ENCODE measurements at regions not wholly inside any gene's neighbourhood (a gene's known extent, or its start where the extent isn't known, plus 50 kb on each side); places are given as distances from the start of the nearest gene placed in this dataset.
"Not testable (repeated sequence)": the region's sequence is repeated elsewhere in the genome, so short reads cannot be mapped to it uniquely, and the experiment has no call there.

DNA sequence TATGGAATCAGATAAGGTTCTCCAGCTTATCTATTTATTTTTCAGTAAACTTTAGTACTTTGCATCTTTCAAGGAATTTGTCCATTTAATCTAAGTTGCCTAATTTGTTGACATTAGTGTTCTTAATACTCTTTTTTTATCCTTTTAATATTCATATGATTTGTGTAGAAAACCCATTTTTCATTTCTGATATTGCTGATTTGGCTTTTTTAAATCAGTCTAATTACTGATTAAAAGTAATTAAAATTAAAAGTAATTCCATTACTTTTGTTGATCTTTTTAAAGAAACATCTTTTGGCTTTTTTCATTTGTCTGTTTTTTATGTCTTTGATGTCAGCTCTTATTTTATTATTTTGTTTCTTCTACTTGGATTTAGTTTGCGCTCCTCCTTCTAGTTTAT lies 101.2 kb downstream of the CGGBP1 start:
- in situ Hi-C loops (cut with HindIII; ENCODE audit: low pct_unique_long_range_greater_than_20kb, low sequenced_read_pairs): no loop called here
- no peak for TF ChIP-seq JUND (IDR thresholded peaks at IDR 0.05; ENCODE audit: low read depth)
- DNase-seq (ENCODE audit: low read depth in 1 of 2, low spot score in 1 of 2): no peak

DNA sequence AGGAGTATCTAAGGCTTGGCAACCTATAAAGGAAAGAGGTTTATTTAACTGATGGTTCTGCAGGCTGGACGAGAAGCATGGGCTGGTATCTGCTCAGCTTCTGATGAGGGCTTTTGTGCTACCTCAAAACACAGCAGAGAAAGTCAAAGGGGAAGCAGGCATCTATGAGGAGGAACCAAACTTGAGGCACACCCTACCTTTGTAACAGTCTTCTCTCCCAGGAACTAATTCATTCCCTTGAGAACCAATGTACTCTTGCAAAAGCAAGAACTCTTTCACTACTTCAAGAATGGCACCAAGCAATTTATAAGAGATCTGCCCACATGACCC lies 109.0 kb downstream of the CGGBP1 start:
- in situ Hi-C loops (cut with HindIII; ENCODE audit: low pct_unique_long_range_greater_than_20kb, low sequenced_read_pairs): no loop called here
- TF ChIP-seq JUND (IDR thresholded peaks at IDR 0.05; ENCODE audit: low read depth): no peak

DNA sequence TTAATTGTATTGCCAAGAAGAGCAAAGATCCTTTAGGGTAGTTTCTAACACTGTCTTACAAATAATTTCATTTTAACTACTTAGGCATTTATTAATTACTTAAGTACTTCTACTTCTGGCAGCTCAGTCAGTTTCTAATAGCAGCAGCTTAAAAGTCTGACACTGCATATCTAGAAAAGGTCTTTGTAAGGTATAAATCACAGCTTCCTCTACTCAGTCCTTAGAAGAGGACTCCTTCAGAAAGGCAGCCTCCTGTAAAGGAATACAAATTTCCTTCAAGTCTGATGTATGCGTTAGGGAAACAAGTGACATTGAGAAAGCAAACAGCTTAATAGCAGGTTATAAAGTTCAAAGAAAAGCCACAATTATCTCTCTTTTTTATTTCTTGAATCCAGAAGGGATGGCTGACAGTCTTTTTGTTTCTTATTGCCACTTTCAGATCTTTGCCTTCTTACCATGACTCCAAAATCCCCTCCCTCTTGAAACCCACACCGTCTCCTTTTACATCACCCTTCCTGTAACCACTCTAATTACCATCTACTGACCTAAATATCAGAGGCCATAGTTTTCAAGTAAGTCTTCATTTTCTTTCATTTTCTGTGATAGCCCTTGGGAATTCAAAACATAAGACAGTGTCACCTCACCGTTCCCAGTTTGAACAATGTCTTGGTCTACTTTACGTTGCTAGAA lies 109.5 kb downstream of the CGGBP1 start:
- no peak for TF ChIP-seq JUND (IDR thresholded peaks at IDR 0.05; ENCODE audit: low read depth)
- in situ Hi-C loops (cut with HindIII; ENCODE audit: low pct_unique_long_range_greater_than_20kb, low sequenced_read_pairs): no loop called here
- no peak for DNase-seq (ENCODE audit: low read depth in 1 of 2, low spot score in 1 of 2)

More for the DNA sequence above, 109.0 kb downstream of the CGGBP1 start:
- DNase-seq (ENCODE audit: low read depth in 1 of 2, low spot score in 1 of 2): no peak

DNA sequence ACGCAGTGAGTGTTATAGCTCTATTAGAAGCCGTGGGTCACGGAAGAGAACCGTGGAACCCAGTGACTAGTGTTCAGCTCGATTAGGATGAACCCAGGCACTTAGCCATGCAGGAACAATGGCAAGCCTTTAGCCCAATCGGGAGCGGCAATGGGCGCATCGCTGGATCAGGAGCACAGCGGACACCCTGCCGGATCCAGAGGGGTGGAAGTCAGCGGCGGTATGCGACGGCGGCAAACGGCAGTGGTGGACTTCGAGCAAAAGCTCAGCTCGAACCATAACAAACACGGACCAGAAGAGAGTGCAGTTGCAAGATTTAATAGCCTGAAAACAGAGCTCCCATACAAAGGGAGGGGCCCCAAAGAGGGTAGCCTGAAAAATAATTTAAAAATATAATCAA lies 112.8 kb downstream of the CGGBP1 start:
- DNase-seq (ENCODE audit: low read depth in 1 of 2, low spot score in 1 of 2); in situ Hi-C loops (cut with HindIII; ENCODE audit: low pct_unique_long_range_greater_than_20kb, low sequenced_read_pairs): not testable (repeated sequence)

DNA sequence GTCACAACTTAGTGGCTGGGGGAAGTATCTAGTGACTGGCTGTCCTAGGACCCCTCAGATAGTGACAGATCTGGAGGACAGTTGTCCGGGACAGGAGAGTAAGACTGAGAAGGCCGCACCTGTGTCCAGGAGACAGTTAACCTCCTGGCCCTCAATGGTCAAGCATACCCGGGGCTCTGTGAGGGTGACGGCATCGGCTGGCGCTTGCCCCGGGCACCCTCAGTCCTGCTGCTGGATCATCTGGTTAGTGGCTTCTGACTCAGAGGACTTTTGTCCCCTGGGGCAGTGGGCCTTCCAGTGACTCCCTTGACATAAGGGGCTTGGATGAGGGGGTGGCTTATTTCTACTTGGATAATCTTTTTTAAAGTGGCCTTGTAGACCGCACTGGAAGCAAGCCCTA lies 116.5 kb downstream of the CGGBP1 start:
- in situ Hi-C loops (cut with HindIII; ENCODE audit: low pct_unique_long_range_greater_than_20kb, low sequenced_read_pairs); DNase-seq (ENCODE audit: low read depth in 1 of 2, low spot score in 1 of 2): not testable (repeated sequence)

DNA sequence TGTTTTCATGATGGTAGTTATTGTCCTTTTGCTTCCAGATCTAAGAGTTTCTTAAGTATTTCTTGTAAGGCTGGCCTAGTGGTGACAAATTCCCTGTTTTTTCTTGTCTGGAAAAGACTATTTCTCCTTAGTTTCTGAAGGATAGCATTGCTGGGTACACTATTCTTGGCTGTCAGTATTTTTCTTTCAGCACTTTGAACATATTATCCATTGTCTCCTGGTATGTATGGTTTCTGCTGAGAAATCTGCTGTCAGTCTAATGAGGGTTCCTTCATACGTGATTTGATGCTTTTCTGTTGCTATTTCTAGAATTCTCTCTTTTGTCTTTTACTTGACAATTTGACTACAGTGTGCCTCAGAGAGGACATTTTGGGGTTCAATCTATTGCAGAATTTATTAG lies 134.3 kb downstream of the CGGBP1 start:
- TF ChIP-seq JUND (IDR thresholded peaks at IDR 0.05; ENCODE audit: low read depth): no peak
- DNase-seq (ENCODE audit: low read depth in 1 of 2, low spot score in 1 of 2): no peak
- in situ Hi-C loops (cut with HindIII; ENCODE audit: low pct_unique_long_range_greater_than_20kb, low sequenced_read_pairs): no loop called here

DNA sequence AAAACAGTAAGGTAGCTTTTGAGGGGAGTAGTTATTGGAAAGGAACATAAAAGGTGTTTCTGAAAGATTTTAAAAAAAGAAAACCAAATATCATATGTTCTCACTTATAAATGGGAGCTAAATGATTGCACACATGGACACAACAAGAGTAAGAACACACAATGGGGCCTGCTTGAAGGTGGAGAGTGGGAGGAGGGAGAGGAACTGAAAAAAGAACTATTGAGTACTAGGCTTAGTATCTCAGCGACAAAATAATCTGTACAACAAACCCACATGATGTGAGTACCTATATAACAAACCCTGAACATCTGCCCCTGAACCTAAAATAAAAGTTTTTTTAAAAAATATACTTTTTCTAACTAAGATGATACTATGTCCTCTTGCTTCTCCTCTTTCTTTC lies 138.3 kb downstream of the CGGBP1 start:
- TF ChIP-seq JUND (IDR thresholded peaks at IDR 0.05; ENCODE audit: low read depth): no peak
- in situ Hi-C loops (cut with HindIII; ENCODE audit: low pct_unique_long_range_greater_than_20kb, low sequenced_read_pairs): no loop called here
- no peak for DNase-seq (ENCODE audit: low read depth in 1 of 2, low spot score in 1 of 2)

DNA sequence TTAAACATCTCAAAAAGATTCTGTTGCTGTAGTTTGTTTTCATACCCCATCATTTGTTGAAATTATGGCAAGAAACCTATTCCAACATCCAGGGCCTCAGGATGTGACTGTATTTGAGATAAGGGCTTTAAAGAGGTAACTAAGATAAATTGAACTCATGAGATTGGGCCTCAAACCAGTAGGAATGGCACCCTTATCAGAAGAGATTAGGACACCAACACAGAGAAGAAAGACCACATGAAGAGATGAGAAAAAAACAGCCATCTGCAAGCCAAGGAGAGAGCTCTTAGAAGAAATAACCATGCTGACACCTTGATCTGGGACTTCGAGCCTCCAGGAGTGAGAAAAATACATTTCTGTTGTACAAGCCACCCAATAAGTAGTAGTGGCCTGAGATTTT lies 157.7 kb downstream of the CGGBP1 start:
- DNase-seq (ENCODE audit: low read depth in 1 of 2, low spot score in 1 of 2): no peak
- TF ChIP-seq JUND (IDR thresholded peaks at IDR 0.05; ENCODE audit: low read depth): no peak
- in situ Hi-C loops (cut with HindIII; ENCODE audit: low pct_unique_long_range_greater_than_20kb, low sequenced_read_pairs): no loop called here

DNA sequence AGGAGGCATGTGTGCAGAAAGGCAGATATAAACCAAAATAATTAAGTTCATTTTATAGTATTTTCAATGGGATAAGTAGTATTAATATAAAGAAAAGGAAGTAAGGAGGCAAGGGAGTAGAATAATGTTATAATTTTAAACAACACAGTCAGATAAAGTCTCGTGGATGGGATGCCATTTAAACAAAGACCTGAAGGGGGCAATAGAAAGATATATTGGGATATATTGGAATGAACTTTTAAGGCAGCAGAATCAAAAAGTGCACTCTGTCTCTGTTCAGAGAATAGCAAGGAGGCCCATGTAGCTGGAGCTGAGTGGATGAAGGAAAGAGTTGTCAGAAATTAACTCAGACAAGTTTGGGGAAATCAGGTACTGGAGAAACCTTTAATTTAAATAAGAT lies 158.7 kb downstream of the CGGBP1 start:
- peak in 1 of 2 experiments; percentile 2 for DNase-seq (ENCODE audit: low read depth in 1 of 2, low spot score in 1 of 2)
- in situ Hi-C loops (cut with HindIII; ENCODE audit: low pct_unique_long_range_greater_than_20kb, low sequenced_read_pairs): no loop called here
- TF ChIP-seq JUND (IDR thresholded peaks at IDR 0.05; ENCODE audit: low read depth): no peak

DNA sequence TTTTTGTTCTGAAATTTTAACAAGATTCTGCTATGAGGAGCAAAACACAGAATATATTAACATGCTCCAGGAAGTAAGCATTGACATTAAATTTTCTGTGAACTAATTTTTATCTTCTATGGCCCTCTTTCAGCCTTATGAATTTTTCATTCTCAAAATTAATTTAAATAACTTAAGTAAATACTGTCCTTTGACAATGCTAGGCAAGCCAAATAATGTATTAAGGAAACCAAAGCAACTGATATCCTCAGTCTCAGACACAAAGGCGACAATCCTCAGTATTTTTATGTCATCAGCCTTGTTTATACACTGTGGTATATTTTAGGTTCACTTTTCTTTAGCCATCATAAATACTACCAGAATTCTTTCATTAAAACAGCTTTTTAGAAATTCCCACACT lies 159.8 kb downstream of the CGGBP1 start:
- no peak for TF ChIP-seq JUND (IDR thresholded peaks at IDR 0.05; ENCODE audit: low read depth)
- in situ Hi-C loops (cut with HindIII; ENCODE audit: low pct_unique_long_range_greater_than_20kb, low sequenced_read_pairs): no loop called here
- no peak for DNase-seq (ENCODE audit: low read depth in 1 of 2, low spot score in 1 of 2)

DNA sequence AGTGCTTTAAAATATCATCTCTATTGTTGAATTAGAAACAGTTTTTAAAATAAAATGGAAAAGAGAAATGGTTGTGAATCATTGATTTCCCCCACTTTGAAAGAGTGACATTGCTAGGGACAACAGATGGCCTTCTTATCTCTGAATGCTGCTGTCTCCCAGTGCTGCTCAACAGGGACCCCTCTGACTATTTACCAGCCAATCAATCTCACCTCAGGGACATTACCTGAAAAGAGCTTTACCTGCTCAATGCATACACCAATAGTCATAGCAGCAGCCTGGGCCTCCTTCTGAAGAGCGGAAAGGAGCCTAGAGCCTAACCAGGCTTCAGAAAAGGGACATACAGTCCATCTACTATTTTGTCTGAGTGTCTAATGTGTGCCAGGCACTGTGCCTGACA lies 162.8 kb downstream of the CGGBP1 start:
- DNase-seq (ENCODE audit: low read depth in 1 of 2, low spot score in 1 of 2): no peak
- no peak for TF ChIP-seq JUND (IDR thresholded peaks at IDR 0.05; ENCODE audit: low read depth)
- in situ Hi-C loops (cut with HindIII; ENCODE audit: low pct_unique_long_range_greater_than_20kb, low sequenced_read_pairs): no loop called here

DNA sequence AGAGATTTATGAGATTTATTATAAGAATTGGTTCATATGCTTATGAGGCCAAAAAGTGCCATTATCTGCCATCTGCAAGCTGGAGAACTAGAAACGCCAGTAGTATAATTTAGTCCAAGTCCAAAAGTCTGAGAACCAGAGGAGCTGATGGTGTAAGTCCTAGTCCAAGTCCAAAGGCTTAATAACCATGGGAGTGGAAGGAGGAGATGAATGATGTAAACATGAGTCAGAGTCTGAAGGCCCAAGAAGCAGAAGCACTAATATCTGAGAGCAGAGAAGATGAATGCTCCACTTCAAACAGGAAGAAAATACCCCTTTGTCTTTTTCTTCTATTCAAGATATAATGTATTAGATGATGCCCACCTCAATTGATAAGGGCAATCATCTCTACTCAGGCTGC lies 185.7 kb downstream of the CGGBP1 start:
- in situ Hi-C loops (cut with HindIII; ENCODE audit: low pct_unique_long_range_greater_than_20kb, low sequenced_read_pairs): no loop called here
- no peak for TF ChIP-seq JUND (IDR thresholded peaks at IDR 0.05; ENCODE audit: low read depth)
- DNase-seq (ENCODE audit: low read depth in 1 of 2, low spot score in 1 of 2): no peak

DNA sequence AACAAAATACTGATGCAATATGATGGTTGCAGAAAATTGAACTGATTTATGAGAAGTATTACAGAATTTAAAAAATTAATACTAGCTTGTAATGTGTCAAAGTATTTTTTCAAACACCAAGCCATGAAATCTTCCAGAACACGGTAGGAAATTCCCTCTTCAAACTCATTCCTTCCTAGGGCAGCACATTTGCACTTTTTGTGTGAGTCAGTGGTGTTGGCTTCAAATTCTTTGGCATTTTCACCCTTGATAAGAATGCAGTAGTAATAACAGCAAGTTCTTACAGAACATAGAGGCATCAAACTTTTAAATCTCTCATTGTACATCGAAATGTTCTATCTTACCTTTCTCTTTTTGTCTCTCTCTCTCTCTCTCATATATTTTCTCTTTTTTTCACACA lies 191.8 kb downstream of the CGGBP1 start:
- DNase-seq (ENCODE audit: low read depth in 1 of 2, low spot score in 1 of 2): no peak
- no peak for TF ChIP-seq JUND (IDR thresholded peaks at IDR 0.05; ENCODE audit: low read depth)
- in situ Hi-C loops (cut with HindIII; ENCODE audit: low pct_unique_long_range_greater_than_20kb, low sequenced_read_pairs): no loop called here

DNA sequence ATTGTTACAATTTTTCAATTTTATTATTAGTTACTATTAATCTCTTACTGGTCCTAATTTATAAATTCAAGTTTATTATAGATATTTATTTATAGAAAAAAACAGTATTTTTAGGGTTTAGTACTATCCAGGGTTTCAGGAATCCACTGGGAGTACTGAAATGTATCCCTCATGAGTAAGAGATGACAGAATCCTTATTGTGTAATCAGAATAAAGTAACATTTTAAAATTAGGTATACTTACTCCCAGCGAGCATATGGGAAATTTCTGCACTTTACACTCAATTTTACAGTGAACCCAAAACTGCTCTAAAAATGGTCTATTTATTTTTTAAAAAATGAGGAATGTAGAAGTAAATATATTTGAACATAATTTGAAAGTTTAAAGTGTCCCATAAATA lies 202.7 kb downstream of the CGGBP1 start:
- no peak for TF ChIP-seq JUND (IDR thresholded peaks at IDR 0.05; ENCODE audit: low read depth)
- in situ Hi-C loops (cut with HindIII; ENCODE audit: low pct_unique_long_range_greater_than_20kb, low sequenced_read_pairs): no loop called here
- DNase-seq (ENCODE audit: low read depth in 1 of 2, low spot score in 1 of 2): no peak

All from T47D (cell line).